ENCODE measurements at regions not wholly inside any gene's neighbourhood (a gene's known extent, or its start where the extent isn't known, plus 50 kb on each side); places are given as distances from the start of the nearest gene placed in this dataset.
"Not testable (repeated sequence)": the region's sequence is repeated elsewhere in the genome, so short reads cannot be mapped to it uniquely, and the experiment has no call there.

DNA sequence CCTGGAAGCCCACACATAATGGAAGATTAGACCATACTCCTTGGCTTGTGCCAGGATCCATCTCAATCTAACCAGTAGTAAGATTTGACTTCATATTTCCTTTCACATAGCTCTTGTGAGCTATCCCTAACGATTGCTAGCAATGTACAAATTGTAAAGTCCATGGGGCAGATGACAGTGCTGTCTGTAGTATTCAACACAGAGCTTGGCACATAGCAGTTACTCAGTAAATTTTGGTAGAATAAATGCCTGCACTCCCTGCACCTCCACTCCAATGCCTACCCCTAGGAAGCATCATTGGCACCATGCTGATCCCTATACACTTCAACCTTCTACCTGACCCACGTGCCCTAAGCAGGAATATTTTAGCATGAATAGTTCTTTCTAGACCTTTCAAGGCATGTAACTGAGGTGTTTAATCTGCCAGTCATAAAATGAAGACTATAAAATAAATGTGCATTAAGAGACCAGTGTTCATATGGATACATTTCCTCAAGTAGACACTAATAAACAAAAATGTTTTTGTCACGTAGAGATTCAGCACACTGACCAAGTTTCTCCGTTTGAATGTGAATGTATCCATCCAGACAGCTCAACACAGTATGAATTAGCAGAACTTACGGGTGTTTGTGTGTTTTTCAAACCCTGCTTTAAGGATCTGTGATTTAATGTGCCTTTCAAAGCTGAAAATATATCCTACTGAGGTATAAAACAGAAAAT lies 98.8 kb downstream of the BMP4 start:
- no peak for DNase-seq

DNA sequence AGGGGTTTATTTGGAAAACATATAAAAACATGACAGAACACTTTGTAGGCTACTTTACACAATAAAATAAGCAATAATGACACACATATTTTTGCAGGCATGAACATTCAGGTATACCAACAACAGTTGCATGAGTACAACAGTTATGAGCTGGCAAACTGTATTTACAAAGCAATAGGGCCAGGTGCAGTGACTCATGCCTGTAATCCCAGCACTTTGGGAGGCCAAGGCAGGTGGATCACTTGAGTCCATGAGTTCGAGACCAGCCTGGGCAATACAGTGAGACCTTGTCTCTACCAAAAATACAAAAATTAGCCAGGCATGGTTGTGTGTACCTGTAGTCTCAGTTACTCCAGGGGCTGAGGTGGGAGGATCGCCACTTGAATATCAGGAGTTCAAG lies 101.1 kb downstream of the BMP4 start:
- no peak for DNase-seq

DNA sequence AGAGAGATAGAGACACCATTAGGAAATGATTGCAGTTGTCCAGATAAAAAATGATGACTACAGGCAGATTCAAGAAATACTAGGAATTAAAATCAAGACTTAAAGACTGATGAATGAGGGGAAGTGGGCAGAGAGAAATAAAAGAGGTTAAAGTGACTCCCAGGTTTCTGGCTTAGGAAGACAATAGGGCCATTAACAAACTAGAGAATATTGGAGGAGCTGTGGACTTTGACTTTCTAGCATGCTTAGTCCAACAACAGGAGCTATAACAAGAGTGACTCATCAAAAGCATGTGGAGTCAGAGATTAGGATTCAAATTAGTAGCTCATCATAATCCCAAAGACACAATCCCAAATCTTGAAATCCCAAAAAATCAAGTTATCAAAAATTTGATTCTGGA lies 101.5 kb downstream of the BMP4 start:
- no peak for DNase-seq

DNA sequence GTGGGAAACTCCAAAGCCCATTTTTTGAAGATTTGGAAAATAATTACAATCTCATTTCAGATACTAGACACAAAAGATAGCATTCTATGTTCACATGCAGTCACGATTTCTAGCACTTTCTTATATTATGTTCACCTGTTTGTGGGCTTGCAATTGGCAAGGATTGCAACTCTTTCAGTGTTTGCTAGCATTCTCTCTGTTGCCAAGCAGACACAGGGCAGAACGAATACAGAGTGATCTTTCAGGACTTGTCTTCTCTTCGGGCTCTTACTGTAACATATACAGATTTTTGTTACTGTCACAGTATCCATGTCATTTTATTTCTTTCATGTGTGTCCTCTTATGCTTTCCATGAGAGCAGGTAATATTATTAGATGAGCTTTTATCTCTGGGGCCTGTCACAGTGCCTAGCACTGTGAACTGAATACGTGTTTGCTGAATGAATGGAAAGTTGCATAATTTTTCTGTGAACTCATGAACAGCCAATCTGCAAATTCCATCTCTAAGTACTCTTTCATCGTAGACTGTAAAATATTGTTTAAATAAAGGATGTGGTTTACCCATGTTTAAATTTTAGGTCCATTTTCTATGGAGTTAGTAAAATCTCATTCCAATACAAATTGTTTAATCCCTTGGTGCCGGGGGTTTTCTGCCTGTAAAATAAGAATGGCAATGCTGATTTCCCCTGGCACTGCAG lies 105.1 kb downstream of the BMP4 start:
- no peak for DNase-seq

DNA sequence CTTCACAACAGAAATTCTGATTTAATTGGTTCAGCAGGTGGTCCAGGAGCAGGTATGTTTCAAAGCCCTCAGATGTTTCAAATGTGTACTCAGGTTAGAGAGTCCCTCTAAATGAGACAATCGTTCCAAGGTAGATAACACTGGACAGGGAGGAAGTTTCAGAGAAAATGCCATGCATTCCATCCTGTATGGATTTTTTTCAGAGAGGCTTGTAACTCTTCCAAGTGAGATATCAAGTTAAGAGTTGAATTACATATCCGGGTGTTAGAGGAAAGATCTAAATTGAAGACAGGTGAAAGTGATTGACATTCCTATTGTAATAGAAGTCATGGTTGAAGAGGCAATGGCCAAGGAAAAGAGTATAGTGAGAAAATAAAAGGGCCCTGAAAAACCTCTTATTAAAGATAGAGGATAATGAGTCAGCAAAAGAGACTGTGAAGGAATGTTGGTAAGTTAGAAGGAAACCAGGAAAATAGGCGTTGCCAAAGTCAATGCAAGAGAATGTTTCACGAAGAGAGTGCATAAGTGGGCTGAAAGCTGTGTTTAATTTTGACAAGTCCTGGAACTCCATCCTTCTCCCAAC lies 105.8 kb downstream of the BMP4 start:
- DNase-seq = no peak

DNA sequence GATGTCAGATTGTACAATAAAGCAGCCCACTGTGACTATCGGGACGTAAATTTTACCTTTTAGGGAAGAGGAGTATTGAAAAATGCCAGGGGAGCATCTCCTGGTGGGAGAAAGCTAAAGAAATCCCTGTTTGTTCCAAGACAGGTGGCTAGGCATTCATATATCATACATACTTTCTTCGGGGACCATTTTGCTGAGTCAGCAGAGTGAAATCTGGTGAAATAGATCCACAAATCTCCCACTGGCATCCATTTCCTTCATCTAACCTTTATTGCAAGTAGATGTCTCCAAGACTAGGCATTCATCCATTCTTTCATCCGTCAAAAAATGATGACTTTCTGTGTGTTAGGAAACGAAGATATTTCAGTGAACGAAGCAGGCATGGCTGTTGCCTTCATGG lies 107.1 kb downstream of the BMP4 start:
- no peak for DNase-seq

DNA sequence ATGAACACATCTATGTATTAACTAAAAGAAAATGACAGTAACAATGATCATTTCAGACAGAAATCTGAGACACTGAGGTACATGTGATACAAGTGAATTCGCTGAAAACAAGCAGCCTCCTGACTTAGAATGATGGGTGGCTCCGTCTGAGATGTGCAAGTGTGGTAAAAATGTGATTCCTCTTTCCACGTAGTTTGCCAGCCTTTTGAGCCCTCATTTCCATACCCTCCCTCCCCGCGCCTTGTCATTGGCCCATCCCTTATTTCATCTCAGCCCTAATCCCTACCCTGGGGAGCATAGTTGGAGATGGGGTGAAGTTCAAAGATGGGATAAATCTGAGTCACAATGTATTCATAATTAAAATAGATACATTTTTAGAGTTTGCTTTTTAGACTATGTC lies 107.8 kb downstream of the BMP4 start:
- no peak for DNase-seq

DNA sequence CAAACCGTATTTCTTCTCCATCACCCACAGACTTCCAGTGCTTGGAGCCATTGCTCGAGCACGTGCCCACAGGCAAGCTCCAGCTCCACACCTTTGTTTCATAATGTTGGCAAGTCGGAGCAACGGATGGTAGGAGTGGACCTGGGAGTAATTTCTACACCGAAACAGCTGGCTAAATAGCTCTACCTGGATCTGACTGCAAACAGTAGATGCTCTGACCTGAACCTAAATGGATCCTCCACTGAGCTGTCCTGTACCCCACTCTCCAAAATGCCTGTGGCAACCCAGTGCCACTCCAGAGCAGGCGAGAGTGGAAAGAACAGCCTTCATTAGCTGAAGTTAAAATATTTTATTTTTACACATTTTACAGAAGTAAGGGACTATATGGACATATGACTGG lies 108.7 kb downstream of the BMP4 start:
- DNase-seq = no peak

DNA sequence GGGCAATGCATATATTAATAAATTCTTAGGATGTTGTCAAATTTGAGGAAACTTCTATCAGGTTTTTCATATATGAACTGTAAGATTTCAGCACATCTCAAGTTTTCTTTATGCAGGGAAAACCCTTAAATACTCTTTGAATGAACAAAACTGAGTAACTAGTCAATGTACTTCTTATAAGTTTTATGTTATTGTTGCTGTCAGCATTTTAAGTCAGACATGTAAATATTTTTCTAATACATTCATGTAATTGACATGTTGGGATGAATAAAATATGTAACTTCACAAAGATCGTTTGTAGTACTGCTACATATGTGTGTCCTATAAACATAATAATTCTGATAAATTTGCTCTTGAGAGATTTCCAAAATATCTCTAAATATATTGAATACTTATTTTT lies 109.6 kb downstream of the BMP4 start:
- no peak for DNase-seq

DNA sequence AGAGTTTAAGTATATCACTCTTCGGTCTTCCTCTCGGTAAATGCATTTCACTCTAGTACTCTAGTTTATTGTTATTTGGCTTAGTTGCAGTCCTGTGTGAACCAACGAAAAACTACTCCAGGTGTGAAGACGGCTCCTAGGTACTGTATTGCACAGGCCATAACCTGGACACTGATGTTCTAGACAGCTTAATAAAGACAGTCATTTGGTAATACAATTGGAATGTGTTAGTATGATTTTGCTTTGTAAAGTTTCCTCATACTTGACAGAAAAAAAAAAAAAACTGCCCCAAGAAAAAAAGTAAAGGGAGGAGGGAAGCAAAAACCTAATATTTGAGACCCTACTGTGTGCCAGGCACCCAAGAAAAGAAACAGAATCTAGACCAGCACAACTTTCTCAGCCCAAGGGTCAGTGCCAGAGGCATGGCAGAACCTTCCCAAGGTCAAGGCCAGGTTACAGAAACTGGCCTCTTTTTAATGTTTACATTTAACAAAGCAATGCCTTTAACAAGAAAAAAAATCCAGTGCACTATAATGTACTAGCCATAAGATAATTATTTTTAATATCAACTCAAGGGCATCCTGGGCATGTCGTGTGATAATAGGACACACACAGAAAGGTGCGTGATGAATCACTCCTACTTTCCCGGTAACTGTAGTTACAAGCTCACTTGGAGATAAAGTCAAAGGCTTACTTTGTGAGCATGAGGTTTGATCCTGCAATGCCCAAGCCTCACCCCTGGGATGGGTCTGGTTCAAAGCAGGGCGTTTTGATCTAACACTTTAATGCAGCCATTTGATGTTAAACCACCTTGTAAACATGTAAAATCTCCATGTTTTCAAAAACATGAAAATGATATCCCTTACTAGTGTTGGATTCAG lies 110.6 kb downstream of the BMP4 start:
- no peak for DNase-seq

DNA sequence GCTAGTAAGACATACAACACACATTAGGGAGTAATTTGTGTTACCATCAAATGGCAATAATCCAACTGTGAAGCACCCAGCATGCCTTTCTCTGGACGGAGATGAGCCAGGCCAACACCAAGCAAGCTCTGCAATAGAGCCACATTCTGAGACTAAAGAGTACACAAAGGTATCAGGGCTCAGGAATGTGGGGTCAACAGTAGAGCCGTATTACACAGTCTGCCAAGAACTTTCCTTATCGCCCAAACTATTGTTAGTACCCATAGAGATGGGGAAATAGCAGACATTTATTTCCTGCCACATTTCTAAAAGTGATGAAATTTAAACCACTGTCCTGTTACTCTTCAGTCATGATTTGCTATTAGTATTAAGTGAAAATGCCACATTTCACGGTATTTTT lies 113.7 kb downstream of the BMP4 start:
- DNase-seq = no peak

DNA sequence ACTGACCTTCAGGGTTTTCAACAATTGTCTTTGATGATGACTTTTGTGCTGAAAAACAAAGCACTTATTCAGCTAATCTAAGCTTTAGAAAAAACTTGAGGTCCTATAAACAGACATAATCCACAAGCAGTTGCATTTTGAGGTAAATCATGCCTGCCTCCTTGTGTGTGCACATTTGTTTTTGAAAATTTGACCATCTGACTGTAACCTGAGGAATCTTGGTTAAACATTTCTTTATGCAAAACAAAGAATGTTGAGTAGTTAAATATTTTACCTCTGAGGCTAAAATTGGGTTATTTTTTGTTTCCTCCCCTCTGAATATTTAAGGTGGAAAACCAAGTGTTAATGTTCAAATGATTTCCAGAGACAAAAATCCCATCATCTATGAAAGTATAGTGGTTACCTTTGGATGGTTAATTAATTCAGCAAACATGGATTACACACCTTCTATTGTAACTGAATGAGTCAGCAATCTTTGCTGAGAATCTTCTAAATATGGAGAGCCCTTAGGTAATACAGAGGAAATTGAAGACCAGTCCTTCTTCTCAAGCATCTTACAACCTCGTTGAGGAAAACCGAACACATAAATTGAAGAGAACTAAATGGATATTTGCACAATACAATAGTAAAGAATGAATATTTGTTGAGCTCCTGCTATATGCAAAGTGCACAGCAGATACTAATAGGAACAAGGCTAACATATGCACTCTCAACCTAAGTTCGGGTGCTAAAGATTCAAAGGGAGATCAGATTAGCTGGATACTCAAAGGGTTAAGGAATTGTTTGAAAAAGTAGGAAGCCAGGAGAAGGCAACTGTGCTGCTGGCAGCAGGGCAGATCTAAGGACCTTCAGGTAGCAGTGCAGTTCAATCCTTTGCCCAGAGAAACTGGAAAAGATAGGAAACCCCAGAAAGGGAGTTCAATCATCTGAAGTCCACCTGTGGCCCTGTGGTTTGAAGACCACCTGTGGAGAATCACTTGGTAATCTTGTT lies 115.2 kb downstream of the BMP4 start:
- no peak for DNase-seq

DNA sequence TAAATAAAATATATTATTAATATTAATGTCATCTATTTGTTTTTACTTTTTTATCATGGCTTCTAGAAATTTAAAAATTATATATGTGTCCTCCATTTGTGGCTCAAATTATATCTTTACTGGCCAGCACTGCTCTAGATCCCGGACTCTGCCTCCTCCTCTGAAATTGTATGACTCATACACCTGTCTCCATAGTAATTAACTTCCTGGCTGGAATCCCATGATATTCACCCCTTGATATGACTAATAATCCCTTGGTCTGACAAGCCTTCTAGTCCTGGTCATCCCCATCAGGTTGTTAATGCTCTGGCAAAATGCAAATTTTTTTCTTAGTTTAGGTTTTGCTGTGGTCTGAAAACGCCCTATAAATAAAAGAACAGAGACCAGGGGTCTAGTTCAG lies 116.2 kb downstream of the BMP4 start:
- no peak for DNase-seq

DNA sequence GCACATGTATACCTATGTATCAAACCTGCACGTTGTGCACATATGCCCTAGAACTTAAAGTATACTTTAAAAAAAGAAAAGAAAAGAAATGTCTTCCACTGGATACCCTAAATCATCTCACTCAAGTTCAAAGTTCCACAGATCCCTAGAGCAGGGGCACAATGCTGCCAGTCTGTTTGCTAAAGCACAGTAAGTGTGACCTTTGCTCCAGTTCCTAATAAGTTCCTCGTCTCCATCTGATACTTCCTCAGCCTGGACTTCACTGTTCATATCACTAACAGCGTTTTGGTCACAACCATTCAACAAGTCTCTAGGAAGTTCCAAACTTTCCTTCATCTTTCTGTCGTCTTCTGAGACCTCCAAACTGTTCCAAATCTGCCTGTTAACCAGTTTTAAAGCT lies 118.3 kb downstream of the BMP4 start:
- DNase-seq = no peak

DNA sequence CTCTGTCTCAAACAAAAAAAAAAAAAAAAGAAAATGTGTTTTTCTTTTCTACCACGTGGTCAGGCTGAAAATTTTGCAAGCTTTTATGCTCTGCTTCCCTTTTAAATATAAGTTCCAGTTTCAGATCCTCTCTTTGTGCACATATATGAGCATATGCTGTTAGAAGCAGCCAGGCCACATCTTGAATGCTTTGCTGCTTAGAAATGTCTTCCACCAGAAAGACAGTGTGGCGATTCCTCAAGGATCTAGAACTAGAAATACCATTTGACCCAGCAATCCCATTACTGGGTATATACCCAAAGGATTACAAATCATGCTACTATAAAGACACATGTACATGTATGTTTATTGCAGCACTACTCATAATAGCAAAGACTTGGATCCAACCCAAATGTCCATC lies 119.0 kb downstream of the BMP4 start:
- not testable (repeated sequence) for DNase-seq

DNA sequence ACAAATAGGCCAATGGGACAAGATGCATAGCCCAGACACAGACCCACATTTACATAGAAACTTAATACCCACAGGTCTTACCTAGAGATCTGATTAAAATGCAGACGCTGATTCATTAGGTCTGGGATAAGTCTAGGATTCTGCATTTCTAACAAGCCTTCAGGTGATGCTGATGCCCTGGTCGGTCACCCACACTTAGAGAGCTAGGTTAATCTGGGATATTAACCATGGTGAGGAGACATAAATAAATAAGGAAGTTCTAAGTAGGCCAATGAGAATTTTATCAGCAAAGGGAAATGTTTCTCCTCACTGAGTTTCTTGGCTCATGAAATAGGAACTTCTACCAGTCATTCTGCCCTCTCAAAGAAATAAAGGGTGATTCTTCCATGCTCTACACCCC lies 120.1 kb downstream of the BMP4 start:
- DNase-seq = no peak

DNA sequence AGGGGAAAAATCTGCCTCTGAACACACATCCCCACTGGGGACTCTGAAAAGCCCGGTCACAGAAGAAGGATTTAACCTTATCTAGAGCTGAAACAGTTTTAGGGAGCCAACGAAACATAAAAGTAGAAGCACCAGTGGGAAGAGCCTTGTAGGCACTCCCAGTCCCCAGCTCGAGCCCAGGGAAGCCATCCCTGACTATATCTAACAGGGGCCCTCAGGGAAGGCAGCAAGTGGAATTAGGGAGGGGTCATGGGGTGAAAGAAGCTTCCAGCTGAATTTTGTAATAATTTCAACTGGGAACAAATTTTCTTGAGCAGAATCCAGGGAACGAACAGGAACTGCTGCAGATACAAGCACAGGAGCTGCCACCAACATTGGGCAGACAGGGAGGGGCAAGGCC lies 127.8 kb downstream of the BMP4 start:
- no peak for DNase-seq

DNA sequence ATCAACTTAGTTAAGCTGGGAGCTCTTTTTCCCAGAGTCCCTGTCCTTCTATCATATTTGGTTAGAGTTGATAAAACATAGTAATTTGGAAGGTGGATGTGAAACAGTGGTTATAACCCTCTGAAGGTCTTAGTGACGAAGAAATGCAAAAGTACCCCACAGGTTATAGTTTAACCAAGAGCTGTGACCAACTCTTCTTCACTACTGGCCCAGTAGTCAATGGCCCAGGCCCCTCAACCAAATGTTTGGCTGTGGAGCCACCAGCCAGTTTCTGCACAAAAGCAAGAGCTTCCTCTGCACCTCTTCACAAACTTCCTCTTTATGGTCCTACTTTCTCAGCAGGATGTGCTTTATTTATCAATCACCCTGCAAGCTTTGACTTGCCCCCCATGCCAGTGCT lies 132.6 kb downstream of the BMP4 start:
- no peak for DNase-seq

DNA sequence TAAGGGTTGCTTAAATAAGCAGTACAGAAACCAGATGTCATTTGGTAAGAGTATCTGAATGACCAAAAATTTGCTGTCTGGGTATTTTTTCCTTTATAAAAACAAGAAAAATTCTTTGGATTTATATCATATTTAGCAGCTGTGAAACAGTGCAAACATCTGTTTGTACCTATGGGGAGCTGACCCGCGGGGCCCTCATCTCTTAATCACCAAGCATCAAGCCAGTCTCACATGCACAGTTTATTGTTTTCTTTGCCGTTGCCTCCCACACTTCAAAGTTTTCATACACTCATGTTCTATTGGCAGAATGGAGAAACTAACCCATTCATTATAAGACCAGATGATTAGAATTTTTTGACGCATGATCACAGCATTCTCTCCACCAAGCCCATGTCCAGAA lies 142.2 kb downstream of the BMP4 start:
- no peak for DNase-seq

DNA sequence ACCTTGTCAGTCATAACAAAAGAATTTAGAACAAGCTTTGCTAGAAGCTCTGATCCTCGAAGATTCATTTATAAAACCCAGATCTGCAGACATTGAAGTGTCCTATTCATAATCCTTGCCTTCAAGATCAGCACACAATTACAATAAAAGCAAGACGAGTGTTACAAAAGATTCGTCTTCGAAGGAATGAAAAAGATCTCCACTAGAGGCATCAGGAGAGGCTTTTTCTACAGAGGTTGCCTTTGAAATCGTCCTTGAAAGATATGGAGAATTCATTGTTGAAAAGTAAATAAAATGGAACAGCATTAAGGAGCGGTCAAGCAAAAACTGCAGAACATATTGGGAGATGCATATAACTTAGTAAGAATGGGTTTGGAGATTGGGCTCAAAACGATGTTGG lies 146.4 kb downstream of the BMP4 start:
- no peak for DNase-seq

DNA sequence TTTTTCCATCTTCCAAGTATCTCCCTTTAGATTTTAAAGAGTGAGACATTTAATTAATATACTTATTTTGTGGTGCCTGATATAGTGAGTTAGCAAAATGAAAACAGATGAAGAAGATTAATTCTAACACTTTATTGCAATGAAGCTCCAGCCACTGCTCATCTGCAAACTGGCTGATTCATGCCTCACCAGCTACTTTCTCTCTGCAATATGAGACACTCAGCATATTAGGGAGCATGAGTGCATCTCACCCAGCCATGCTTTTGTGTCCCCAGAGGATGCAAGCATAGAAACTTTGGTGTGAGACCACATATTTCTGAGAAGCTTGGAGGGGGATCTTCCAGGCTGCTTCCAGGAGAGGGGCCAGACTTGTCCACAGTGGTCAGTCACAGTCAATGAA lies 148.6 kb downstream of the BMP4 start:
- no peak for DNase-seq

DNA sequence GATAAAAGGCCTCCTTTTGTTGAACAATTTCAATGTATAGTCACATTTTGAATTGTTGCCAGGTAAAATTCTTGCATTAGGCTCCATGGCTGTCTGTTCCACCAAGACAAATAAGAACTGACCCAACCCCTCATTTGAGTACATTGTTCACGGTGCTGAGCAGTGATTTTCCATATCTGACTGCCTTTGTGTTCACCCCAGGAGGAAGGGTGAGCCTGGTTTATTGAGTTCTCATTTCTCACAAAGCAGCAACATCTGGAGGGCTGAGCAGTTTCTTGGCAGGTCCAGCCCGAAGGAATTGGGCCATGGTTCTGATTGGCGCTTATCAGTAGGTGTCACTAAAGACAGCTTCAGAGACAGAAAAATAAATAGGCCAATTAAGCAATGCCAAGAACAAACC lies 149.1 kb downstream of the BMP4 start:
- no peak for DNase-seq
